ENCODE measurements at regions not wholly inside any gene's neighbourhood (a gene's known extent, or its start where the extent isn't known, plus 50 kb on each side); places are given as distances from the start of the nearest gene placed in this dataset.

DNA sequence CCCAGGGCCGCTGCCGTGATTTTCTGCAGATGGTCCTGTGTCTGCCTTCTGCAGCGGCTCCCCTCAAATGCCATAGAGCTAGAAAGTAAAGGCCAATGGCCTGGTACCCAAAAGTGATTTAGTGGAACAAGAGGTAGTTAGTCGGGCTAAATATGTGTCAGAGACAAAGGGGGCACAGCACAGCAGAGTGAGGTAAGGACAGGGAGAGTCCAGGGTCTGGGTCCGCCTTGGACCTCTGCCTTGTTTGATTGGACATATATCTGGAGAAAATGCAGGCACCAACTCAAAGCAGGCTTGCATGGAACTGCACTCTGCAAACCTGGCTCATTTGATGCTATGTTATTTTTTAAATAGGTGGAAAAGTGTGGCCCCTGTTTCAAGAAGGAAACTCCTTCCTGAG is 249.6 kb upstream of the B3GAT1 start:
- TF ChIP-seq POLR2A (IDR thresholded peaks at IDR 0.05) (no peak), CTCF (IDR thresholded peaks at IDR 0.05) (no peak)
- peak in 2 of 7 donors; percentile 3 to 23 for DNase-seq
- H3K27me3 ChIP-seq: no peaks in the 10 kb centered on the region

GRCh38 chr11:134660416-134660815 is 248.4 kb upstream of the B3GAT1 start:
- no peak overlapping the region for H3K4me3 ChIP-seq
- H3K27me3 ChIP-seq: no peaks in the 10 kb centered on the region
- WGBS, 4 donors: 50 to 69% (median 68%) methylated on average over 1 of the region's 1 CpG
- no peaks in the 10 kb centered on the region for H3K36me3 ChIP-seq (replicated peaks in 1 of 2)
- no peak overlapping the region for H3K27ac ChIP-seq
- peak in 2 of 7 donors; percentile 8 to 24 for DNase-seq
- no peaks in the 10 kb centered on the region for H3K4me1 ChIP-seq (replicated peaks in 1 of 2)
- no peak for TF ChIP-seq CTCF (IDR thresholded peaks at IDR 0.05)
- no peak for TF ChIP-seq POLR2A (IDR thresholded peaks at IDR 0.05)
- no peaks in the 10 kb centered on the region for H3K9me3 ChIP-seq (replicated peaks in 1 of 3)
- intact Hi-C loops (cut with DNase I): no loop called here

More for the DNA sequence above, 249.6 kb upstream of the B3GAT1 start:
- Histone ChIP-seq H3K36me3 (replicated peaks in 1 of 2) (no peaks in the 10 kb centered on the region), H3K4me1 (replicated peaks in 1 of 2) (no peaks in the 10 kb centered on the region), H3K27ac (no peak overlapping the region), H3K9me3 (replicated peaks in 1 of 3) (no peaks in the 10 kb centered on the region), H3K4me3 (no peak overlapping the region)
- 74 to 90% (median 84%) methylated on average over 5 of the region's 5 CpGs for WGBS, 4 donors
- intact Hi-C loops (cut with DNase I): no loop called here

DNA sequence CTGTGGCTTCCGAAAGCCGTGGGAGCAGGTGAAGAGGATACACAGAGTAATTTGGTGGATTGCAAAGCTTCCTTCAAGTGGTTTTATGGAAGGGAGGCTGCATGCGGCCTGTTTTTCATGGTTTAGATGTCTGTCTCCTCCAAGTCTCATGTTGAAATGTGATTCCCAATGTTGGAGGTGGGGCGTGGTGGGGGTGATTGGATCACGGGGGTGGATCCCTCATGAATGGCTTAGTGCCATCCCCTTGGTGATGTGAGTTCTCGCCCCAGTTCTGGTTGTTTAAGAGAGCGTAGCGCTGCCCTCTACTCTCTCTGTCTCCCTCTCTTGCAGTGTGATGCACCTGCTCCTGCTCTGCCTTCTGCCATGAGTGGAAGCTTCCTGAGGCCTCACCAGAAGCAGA is 247.8 kb upstream of the B3GAT1 start:
- no peak overlapping the region for H3K4me3 ChIP-seq
- peak in 2 of 7 donors; percentile 5 to 39 for DNase-seq
- intact Hi-C loops (cut with DNase I): no loop called here
- WGBS, 4 donors: 85 to 91% (median 89%) methylated on average over 8 of the region's 8 CpGs
- H3K4me1 ChIP-seq (replicated peaks in 1 of 2): no peaks in the 10 kb centered on the region
- H3K9me3 ChIP-seq (replicated peaks in 1 of 3): no peaks in the 10 kb centered on the region
- H3K27me3 ChIP-seq: no peaks in the 10 kb centered on the region
- H3K27ac ChIP-seq: no peak overlapping the region
- no peaks in the 10 kb centered on the region for H3K36me3 ChIP-seq (replicated peaks in 1 of 2)
- TF ChIP-seq CTCF (IDR thresholded peaks at IDR 0.05) (no peak), POLR2A (IDR thresholded peaks at IDR 0.05) (no peak)

DNA sequence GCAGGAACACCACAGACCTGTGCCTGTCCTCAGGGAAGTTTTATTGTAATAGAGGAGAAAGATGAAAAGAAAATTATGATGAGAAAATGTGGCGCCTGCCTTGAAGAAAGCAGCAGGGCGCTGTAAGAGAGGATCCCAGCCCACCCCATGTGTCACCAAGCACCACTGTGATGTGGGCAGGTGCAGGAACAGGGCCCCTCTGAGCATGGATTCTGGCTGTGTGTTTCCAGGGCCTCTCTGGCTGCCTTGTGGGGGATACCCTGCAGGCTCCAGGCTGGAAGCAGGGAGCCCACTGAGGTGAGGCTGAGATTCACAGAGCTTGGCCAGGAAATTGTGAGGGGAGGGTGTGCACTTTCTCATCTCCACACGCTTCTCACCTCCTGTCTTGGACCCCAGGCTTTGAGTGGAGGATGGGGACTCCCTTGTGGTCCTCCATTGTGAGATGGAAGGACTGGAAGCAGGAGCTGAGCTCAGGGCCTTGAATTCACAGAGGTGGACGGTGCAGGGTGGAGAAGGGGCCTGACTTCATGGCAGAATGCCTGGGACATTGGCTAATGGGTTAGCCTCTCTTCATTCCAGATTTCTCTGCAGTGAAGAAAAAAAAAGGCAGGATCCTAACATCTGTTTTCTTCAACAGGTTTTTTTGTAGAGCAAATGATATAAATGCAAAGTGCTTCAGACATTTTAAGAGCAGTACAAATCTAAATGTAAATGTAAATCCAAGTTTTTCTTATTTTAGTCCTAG is 246.6 kb upstream of the B3GAT1 start:
- 69 to 84% (median 70%) methylated on average over 4 of the region's 4 CpGs for WGBS, 4 donors
- TF ChIP-seq POLR2A (IDR thresholded peaks at IDR 0.05) (no peak), CTCF (IDR thresholded peaks at IDR 0.05) (no peak)
- H3K9me3 ChIP-seq (replicated peaks in 1 of 3): no peaks in the 10 kb centered on the region
- no peak overlapping the region for H3K4me3 ChIP-seq
- H3K27me3 ChIP-seq: no peaks in the 10 kb centered on the region
- no peaks in the 10 kb centered on the region for H3K36me3 ChIP-seq (replicated peaks in 1 of 2)
- intact Hi-C loops (cut with DNase I): no loop called here
- no peak overlapping the region for H3K27ac ChIP-seq
- peak in 3 of 7 donors; percentile 2 to 35 (median 3) for DNase-seq
- no peaks in the 10 kb centered on the region for H3K4me1 ChIP-seq (replicated peaks in 1 of 2)

Data from adrenal gland (tissue), 9 donors.